CD4-positive, alpha-beta T cell treated with Interleukin-15 for 1 hour (primary cell): ENCODE measurements at regions not wholly inside any gene's neighbourhood (a gene's known extent, or its start where the extent isn't known, plus 50 kb on each side); places are given as distances from the start of the nearest gene placed in this dataset.
"Not testable (repeated sequence)": the region's sequence is repeated elsewhere in the genome, so short reads cannot be mapped to it uniquely, and the experiment has no call there.

Experiments
- DNase-seq: peaks from one replicate; pipeline ENCODE4 v3.0.0-alpha.2; 2020

GRCh38 chr12:131642101-131642540 is 68.8 kb upstream of the SFSWAP start:
- DNase-seq = peak; percentile 15

GRCh38 chr12:131642771-131643170 is 68.1 kb upstream of the SFSWAP start:
- DNase-seq = no peak

DNA sequence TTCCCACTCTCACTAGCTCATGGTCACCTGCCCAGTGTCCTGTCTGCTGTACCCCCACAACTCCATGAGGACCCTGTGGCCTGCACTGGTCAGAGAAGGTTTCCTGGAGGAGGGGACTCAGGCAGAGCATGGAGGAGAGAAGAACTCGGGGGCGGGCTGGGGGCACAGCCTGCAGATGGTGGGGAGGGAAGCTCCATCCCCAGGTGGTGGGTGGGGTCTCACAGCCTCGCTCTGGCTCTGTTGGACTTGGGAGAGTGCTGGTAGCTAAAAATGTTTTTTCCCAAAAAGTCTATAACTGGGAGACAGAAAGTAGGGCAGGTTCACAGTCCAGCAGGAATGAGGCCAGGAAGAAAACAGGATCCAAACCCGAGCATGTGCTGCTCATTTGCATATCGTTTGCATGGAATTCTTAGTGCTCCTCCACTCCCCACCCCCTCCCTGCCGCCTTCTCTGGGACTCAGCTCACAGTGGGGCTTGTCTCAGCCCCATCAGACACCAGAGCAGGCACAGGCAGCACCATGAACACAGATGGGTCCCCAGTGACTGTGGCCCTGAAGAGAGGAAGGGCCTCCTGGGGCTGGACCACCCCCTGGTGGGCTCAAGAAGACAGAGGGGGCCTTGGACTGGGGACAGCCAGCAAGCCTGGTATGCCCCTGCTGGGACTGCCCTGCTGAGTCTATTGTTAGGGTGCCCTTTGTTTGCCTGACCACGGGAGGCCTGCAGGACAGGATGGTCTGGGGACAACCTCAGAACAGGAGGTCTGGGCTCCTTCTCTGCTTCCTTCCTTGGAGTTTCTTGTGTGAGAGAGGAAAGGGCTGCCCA is 67.0 kb upstream of the SFSWAP start:
- no peak for DNase-seq

DNA sequence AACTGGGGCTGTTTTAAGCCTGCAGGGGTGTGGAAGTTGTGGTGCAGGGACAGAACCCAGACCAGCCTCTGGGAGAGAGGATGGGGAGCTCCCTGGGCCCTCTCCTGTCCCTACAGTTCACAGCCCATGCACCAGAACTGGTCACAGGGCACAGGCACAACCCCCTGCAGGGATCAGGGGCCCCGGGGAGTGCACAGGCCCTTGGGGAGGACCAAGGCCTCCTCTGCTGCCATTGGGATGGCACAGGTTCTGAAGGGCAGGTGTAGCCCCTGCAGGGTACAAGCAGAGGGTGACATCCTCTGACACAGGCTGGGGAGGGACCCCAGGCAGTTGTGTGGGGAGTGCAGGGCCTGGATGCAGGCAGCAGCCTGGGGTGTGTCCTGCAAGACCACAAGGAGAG is 66.4 kb upstream of the SFSWAP start:
- DNase-seq = no peak

DNA sequence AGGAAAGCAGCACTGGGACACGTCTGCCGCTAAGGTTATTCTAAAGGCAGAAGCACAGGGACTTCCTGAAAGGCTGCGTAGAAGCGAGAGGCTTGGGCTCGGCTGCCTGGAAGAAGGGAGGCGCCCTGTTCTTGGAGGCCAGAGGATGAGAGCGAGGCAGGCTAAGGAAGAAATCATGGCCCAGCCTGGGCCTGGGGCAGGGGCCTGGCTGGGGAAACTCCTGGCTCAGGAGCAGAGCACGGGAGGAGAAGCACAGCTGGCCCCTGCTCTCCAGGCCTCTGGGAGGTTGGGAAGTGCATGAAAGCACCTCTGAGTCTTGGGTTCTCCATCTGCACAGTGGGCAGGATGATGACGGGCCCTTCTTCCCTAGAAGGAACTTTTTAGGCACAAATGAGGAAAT is 66.0 kb upstream of the SFSWAP start:
- DNase-seq = not testable (repeated sequence)

DNA sequence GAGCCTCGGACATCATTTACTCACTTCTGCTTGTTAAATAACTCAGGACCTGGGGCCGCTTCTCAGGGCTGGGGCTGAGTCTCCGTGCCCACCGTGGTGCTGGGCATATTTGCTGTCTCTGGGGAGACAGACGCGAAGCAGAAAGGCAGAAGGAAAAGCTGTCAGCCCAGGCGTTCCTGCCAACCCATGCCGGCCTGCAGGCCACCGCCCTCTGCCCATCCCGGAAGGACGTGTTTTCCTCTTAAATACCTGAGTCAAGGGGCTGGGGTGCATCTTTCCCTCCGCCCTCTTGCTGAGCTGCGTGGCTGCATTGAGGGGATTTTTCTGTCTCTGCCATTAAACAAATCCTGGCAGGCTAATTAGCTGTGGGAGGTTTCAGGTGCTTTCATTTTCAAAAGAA is 65.3 kb upstream of the SFSWAP start:
- DNase-seq = not testable (repeated sequence)

GRCh38 chr12:131646444-131646843 is 64.4 kb upstream of the SFSWAP start:
- not testable (repeated sequence) for DNase-seq

DNA sequence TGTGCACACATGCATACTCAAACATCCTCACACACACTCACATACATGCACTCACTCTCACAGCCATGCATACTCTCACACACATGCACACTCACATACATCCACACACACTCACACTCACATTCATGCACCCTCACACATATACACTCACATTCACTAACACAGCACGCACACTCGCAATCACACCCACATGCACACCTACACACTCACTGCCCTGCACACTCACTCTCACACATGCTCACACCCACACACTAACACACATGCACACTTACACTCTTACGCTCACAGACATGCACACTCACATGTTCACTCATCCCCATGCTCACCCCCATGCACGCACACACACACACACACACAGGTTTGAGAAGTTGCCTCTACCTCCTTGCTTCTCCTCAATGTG is 63.2 kb upstream of the SFSWAP start:
- no peak for DNase-seq

DNA sequence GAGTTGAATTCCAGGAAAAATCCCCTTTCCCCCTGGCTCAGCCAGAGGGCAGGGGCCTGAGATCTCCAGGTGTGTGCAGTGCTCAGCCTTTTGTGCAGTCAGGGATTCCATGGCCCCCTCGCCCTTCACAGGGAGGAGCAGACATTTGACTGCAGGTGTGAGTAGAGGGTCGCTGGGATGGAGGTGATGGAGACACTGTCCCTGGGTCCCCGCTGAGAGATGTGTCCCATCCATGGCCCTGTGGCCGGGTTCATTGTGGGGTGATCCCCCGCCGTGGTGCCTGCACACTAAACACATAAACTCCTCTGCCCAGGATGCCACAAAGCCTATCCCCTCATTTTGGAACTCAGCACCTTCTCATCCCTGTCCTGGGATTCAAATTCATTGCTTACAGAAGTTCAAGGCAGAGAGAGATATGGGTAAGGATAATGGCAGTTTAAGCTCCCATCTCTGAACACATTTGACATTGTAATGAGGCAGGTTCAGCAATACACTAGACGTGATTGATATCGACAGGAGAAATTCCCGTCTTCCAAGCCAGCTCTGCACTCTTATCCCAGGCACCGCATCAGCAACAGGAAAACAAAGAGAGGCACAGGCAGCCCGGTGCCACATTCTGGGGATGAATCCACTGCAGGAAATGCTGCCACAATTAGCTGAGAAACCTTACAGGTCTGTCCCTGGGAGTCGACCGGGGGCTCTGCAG is 55.3 kb upstream of the SFSWAP start:
- peak; percentile 6 for DNase-seq

DNA sequence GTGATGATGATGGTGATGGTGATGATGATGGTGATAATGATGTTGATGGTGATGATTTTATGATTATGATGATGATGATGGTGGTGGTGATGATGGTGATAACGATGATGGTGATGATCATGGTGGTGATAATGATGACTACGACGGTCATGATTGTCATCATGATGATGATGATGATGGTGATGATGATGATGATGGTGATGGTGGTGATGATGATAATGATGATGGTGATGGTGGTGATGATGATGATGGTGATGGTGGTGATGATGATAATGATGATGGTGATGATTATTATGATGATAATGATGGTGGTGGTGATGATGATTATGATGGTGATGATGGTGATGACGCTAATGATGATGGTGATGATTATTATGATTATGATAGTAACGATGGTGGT is 54.1 kb upstream of the SFSWAP start:
- DNase-seq = not testable (repeated sequence)

DNA sequence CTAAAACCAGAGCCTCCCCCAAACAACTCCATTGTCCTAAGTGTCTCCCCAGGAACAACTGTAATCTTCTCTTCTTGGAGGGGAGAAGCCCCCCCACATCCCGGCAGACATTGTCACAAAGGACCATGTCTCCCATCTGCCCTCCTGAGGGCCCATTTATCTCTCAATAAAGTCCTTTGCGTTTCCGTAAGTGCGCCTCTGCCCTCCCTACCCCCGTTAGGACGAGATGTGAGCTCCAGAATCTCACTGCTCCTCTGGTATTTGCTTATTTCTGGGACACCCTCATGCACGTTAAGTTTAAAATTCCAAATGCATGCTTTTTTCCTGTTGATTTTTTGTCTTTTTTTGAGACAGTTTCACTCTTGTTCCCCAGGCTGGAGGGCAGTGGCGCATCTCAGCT is 52.3 kb upstream of the SFSWAP start:
- DNase-seq = not testable (repeated sequence)

DNA sequence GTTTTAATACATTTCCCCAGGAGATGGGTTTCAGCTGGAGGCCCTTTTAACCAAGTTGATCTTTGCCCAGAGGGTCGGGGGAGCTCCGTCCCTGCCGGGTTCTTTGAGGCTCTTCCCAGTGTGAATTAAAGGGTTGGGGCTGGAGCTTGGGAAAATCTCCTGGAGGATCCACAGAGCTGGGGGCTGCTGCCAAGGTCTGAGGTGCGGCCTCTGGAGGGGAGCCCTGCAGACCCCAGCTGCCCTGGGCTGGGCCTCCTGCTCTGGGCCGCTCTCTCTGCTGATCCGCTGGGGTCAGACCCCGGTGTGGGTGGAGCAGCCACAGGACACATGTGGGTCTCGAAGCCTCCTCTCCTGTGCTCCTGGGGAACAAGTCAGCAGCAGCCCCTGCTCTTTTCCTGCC is 51.4 kb upstream of the SFSWAP start:
- not testable (repeated sequence) for DNase-seq

- DNase-seq = not testable (repeated sequence)
Measured at GRCh38 chr12:131659976-131660375, 50.9 kb upstream of the SFSWAP start.

GRCh38 chr12:131660401-131660800 is 50.5 kb upstream of the SFSWAP start:
- DNase-seq = not testable (repeated sequence)
